AG09309 (cell line): ENCODE measurements at regions not wholly inside any gene's neighbourhood (a gene's known extent, or its start where the extent isn't known, plus 50 kb on each side); places are given as distances from the start of the nearest gene placed in this dataset.

ENCODE experiments used
- DNase-seq: peaks from one replicate; pipeline ENCODE4 v3.0.0-alpha.2; 2010; ENCODE audit warnings: low read depth
- H3K4me3 ChIP-seq: 2 replicates; pipeline ENCODE4 v1.5.1; 2011; ENCODE audit warnings: mild to moderate bottlenecking, low read depth, low read length, moderate library complexity; ENCODE audit not compliant: control insufficient read depth
- TF ChIP-seq, protein P1 (sequence below): IDR thresholded peaks from 2 replicates; pipeline ENCODE4 v1.5.1; 2011; ENCODE audit warnings: mild to moderate bottlenecking, low read depth, low read length, inconsistent platforms; ENCODE audit not compliant: insufficient read depth, control insufficient read depth; ENCODE audit errors: missing control alignments

DNA sequence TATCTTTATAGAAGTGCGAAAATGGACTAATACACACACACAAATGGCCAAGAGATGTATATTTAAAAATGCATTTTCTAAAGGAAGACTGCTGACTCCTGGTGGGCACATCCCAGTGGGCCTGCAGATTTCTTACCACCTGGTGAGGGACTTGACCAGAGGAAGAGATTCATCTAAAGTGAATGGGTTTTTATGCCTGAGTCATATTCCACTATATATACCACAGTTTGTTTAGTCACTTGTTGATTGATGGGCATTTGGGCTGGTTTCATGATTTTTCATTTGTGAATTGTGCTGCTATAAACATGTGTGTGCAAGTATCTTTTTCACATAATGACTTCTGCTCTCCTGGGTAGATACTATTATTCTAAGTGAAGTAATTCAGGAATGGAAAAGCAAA is 277.3 kb downstream of the SLC16A7 start:
- no peak for DNase-seq
- H3K4me3 ChIP-seq = no peak overlapping the region
- TF ChIP-seq, protein P1, sequence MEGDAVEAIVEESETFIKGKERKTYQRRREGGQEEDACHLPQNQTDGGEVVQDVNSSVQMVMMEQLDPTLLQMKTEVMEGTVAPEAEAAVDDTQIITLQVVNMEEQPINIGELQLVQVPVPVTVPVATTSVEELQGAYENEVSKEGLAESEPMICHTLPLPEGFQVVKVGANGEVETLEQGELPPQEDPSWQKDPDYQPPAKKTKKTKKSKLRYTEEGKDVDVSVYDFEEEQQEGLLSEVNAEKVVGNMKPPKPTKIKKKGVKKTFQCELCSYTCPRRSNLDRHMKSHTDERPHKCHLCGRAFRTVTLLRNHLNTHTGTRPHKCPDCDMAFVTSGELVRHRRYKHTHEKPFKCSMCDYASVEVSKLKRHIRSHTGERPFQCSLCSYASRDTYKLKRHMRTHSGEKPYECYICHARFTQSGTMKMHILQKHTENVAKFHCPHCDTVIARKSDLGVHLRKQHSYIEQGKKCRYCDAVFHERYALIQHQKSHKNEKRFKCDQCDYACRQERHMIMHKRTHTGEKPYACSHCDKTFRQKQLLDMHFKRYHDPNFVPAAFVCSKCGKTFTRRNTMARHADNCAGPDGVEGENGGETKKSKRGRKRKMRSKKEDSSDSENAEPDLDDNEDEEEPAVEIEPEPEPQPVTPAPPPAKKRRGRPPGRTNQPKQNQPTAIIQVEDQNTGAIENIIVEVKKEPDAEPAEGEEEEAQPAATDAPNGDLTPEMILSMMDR = no peak

DNA sequence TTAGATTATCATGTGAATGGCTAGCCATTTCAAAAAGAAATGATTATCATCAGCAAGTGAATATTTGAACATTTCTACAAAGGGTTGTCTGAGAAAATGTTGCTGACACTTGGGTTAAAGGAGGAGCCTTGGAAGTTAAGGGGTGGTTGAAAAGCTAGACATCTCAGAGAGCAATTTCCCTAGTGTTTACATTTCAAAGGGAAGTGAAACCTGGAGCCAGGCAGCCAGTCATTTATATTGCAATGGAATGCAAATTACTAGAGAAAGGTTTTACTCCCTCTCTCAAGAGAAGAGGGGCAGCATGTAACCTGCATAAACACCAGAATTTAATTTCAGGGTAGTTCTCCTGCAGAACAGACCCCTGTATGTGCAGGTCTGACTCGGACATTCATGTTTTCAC is 279.0 kb downstream of the SLC16A7 start:
- DNase-seq = no peak
- H3K4me3 ChIP-seq = no peak overlapping the region
- TF ChIP-seq, protein P1 = no peak

DNA sequence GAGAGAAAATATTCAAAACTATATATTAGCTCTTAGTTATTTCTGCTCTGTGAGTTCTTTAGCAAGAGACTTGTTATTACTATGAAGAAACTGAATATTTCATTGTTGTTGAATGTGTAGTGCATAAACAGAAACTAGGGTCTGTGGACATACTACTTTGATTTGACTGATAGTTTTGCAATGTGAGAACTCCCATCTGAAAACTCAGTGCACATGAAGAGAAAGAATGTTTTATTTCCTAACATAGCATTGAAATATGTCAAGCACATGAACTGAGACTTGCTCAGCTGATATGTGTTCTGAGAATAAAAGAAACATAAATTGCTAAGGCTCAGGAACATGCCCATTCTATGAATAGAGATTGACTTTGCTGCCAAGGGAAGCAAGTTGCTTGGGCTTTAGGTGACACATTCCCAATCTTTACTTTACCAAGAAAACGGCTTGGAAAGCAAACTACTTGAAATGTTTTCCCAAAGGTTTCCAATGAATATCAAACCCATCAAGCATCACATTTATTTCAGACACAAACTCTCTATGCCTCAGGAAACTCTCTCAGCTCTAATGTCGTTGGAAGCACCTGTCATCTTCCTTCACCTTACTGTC is 290.4 kb downstream of the SLC16A7 start:
- H3K4me3 ChIP-seq = no peak overlapping the region
- TF ChIP-seq, protein P1 = no peak
- DNase-seq = no peak

- TF ChIP-seq, protein P1 = no peak
- no peak for DNase-seq
- H3K4me3 ChIP-seq = no peak overlapping the region
These were observed 291.3 kb downstream of the SLC16A7 start for GRCh38 chr12:59887178-59887577.

DNA sequence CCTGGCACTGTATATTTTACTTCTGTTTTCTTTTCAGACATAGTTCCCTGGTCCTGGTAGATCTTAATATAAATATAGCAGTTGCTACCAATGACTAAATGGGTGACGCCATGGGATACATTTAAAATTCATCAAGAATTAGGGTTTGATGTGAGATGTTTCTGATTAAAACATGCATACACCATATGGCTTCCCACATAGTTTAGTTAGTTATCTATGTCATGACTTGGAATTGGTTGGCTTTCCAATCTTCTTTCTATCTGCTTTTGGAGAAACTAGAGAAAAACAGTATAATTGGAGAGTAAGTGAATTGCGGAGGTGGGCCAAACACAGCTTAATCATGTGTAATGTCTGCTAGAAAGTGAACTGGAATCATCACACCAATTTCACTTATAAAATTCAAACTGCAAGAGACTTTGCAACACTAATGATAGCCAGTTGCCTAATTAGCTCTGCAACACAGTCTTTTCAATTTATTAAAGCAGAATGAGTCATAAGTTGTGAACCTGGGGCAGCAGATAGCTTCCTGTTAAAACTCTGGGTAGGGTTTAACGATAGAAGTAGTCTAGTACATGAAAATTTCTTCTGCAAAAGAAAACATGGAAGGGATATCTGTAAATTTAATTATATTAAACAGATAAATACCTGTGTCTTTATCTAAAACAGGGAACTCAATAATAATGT is 295.2 kb downstream of the SLC16A7 start:
- no peak for DNase-seq

GRCh38 chr12:59895166-59895775 is 299.4 kb downstream of the SLC16A7 start:
- no peak overlapping the region for H3K4me3 ChIP-seq
- TF ChIP-seq, protein P1 = no peak
- no peak for DNase-seq

More for the DNA sequence above, 295.2 kb downstream of the SLC16A7 start:
- H3K4me3 ChIP-seq = no peak overlapping the region
- TF ChIP-seq, protein P1 = no peak
